Nephron progenitor cell (in vitro differentiated cells): ENCODE measurements at regions not wholly inside any gene's neighbourhood (a gene's known extent, or its start where the extent isn't known, plus 50 kb on each side); places are given as distances from the start of the nearest gene placed in this dataset.

Experiments used
- DNase-seq: peaks from one replicate; pipeline ENCODE4 v3.0.0; 2021
- H3K27ac Mint-ChIP-seq: 2 replicates; pipeline ENCODE4 v1.8.0; 2021; ENCODE audit warnings: mild to moderate bottlenecking, moderate library complexity, mixed read lengths
- H3K27me3 Mint-ChIP-seq: 2 replicates; pipeline ENCODE4 v1.8.0; 2021; ENCODE audit warnings: mild to moderate bottlenecking, low read depth, mixed read lengths; ENCODE audit not compliant: poor library complexity
- H3K36me3 Mint-ChIP-seq: 2 replicates; pipeline ENCODE4 v1.8.0; 2021; ENCODE audit warnings: low read depth, mixed read lengths
- H3K4me1 Mint-ChIP-seq: 2 replicates; pipeline ENCODE4 v1.8.0; 2021; ENCODE audit warnings: mixed read lengths
- H3K4me3 Mint-ChIP-seq: 2 replicates; pipeline ENCODE4 v1.8.0; 2021; ENCODE audit warnings: mild to moderate bottlenecking, moderate library complexity, mixed read lengths
- H3K9me3 Mint-ChIP-seq: 2 replicates; pipeline ENCODE4 v1.8.0; 2021; ENCODE audit warnings: mild to moderate bottlenecking, moderate library complexity, mixed read lengths
- CTCF ChIP-seq: fragments of 200-600 bp; sonication (generic); IDR thresholded peaks from 2 replicates; pipeline ENCODE4 v1.5.0; 2021; ENCODE audit warnings: antibody characterized with exemption

DNA sequence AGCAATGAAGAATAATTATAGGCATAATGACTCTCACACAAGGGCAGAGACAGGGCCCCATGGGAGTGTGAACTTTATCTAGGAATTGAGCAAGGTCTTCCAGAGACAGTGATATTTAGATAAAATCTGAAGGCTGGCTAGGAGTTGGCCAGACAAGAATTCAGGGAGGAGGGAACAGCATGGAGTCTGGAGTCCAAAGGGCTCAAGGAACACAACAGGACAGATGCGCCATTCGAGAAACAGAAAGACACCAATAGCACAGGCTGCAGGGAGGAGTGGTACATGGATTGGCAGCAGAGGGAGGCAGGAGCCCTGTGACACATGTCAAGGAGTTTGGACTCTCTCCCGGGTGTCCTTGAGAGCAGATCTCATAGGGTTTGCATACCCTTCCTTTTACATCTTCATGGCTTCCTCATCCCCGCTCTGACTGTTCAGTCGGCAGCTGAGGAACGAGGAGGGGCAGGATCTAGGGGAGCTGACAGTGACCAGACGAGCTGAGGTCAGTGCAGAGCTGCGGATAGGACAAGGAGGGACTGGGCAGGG lies 64.0 kb upstream of the XPA start:
- no peak for DNase-seq
- H3K27me3 Mint-ChIP-seq, result peaks cover 70% of the 10 kb centered on the region
- no peaks in the 10 kb centered on the region for H3K4me1 Mint-ChIP-seq
- H3K36me3 Mint-ChIP-seq, result no peaks in the 10 kb centered on the region
- H3K4me3 Mint-ChIP-seq, result no peak overlapping the region
- no peak for TF ChIP-seq CTCF
- H3K9me3 Mint-ChIP-seq, result peaks cover 5% of the 10 kb centered on the region
- H3K27ac Mint-ChIP-seq, result no peak overlapping the region

GRCh38 chr9:97761879-97762278 lies 64.7 kb upstream of the XPA start:
- TF ChIP-seq CTCF, result no peak
- no peak overlapping the region for H3K27ac Mint-ChIP-seq
- no peaks in the 10 kb centered on the region for H3K9me3 Mint-ChIP-seq
- H3K4me3 Mint-ChIP-seq, result no peak overlapping the region
- H3K27me3 Mint-ChIP-seq, result peaks cover 70% of the 10 kb centered on the region
- no peaks in the 10 kb centered on the region for H3K36me3 Mint-ChIP-seq
- DNase-seq, result no peak
- H3K4me1 Mint-ChIP-seq, result no peaks in the 10 kb centered on the region

DNA sequence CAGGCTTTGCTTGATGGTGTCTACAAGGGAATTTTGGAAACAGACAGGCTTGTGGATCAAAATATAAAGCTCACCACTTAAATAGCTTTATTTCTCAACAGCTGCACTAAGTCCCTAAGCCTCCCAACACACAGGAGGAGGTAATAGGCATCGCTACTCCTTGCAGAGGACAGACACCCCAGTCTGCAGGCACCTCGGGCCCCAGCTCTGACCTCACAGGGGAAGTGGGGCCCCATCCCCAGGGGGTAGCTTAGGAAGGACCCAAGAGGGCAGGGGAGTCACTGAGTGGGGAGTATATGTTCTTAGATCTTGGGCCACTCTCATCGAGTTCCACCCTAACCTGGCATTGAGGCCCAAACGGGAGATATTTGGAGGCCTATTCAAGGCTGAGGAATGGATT lies 66.7 kb upstream of the XPA start:
- H3K4me1 Mint-ChIP-seq, result no peaks in the 10 kb centered on the region
- H3K27me3 Mint-ChIP-seq, result peaks cover 65% of the 10 kb centered on the region
- H3K27ac Mint-ChIP-seq, result no peak overlapping the region
- TF ChIP-seq CTCF, result no peak
- no peaks in the 10 kb centered on the region for H3K9me3 Mint-ChIP-seq
- H3K4me3 Mint-ChIP-seq, result no peak overlapping the region
- no peak for DNase-seq
- no peaks in the 10 kb centered on the region for H3K36me3 Mint-ChIP-seq

- Mint-ChIP-seq H3K27ac (no peak overlapping the region), H3K9me3 (no peaks in the 10 kb centered on the region), H3K4me3 (no peak overlapping the region), H3K27me3 (peaks cover 56% of the 10 kb centered on the region), H3K4me1 (no peaks in the 10 kb centered on the region), H3K36me3 (no peaks in the 10 kb centered on the region)
- no peak for TF ChIP-seq CTCF
- DNase-seq, result no peak
Measured at GRCh38 chr9:97766092-97766491, 69.0 kb upstream of the XPA start.

DNA sequence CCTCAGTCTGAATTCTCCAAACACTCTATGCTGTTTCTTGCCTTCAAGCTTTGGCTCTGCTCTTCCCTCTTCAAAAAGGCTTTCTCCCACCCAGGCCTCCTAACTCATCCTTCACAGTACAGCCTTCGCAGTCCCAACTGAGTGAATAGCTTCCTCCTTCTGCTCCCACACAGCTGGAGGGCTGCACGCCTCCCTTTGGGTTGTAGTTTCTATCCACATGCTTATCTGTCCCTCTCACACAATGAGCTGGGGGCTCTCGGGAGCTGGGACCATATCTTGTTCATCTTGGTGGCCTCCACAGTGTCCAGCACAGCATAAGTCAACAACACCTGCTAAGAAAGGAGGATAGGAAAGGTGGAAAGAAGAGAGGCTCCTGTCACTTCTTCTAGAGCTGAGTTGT lies 69.5 kb upstream of the XPA start:
- Mint-ChIP-seq H3K27me3 (peaks cover 51% of the 10 kb centered on the region), H3K4me3 (no peak overlapping the region)
- no peak for DNase-seq

More for the DNA sequence above, 69.5 kb upstream of the XPA start:
- no peak for TF ChIP-seq CTCF
- Mint-ChIP-seq H3K4me1 (no peaks in the 10 kb centered on the region), H3K36me3 (no peaks in the 10 kb centered on the region), H3K27ac (peak overlapping the region; percentile 8), H3K9me3 (no peaks in the 10 kb centered on the region)
